22Rv1 (cell line): ENCODE measurements at regions not wholly inside any gene's neighbourhood (a gene's known extent, or its start where the extent isn't known, plus 50 kb on each side); places are given as distances from the start of the nearest gene placed in this dataset.
"Not testable (repeated sequence)": the region's sequence is repeated elsewhere in the genome, so short reads cannot be mapped to it uniquely, and the experiment has no call there.

ENCODE experiments used
- H3K27ac ChIP-seq: fragments of 450-650 bp; 2 replicates; pipeline ENCODE4 v1.5.1; 2017
- CTCF ChIP-seq: fragments of 450-650 bp; IDR thresholded peaks from 2 replicates; pipeline ENCODE4 v1.5.1; 2017; ENCODE audit warnings: mild to moderate bottlenecking
- ZFX ChIP-seq: fragments of 450-650 bp; IDR thresholded peaks from 2 replicates; pipeline ENCODE4 v1.6.1; 2017; ENCODE audit warnings: antibody characterized with exemption, borderline replicate concordance

DNA sequence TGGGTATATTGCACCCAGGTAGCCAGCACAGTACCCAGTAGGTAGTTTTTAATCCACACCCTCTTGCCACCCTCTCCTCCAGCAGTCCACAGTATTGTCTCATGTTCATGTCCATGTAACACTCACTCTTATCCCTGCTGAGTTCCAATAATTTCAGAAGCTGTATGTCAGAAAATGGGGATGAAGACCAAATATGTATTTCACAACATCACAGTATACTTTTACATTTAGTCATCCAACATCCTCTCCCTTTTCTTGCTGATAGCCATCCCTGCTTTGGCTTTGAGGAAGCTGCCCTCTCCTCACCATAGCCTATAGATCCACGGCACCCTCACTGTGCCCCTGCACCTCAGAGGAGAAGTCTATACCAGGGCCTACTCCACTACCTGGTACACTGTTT is 126.0 kb upstream of the LDB2 start:
- H3K27ac ChIP-seq, result no peak overlapping the region

GRCh38 chr4:17020901-17021300 is 122.5 kb upstream of the LDB2 start:
- no peak overlapping the region for H3K27ac ChIP-seq
- TF ChIP-seq ZFX, result no peak

More for the DNA sequence above, 126.0 kb upstream of the LDB2 start:
- TF ChIP-seq ZFX (no peak), CTCF (no peak)

DNA sequence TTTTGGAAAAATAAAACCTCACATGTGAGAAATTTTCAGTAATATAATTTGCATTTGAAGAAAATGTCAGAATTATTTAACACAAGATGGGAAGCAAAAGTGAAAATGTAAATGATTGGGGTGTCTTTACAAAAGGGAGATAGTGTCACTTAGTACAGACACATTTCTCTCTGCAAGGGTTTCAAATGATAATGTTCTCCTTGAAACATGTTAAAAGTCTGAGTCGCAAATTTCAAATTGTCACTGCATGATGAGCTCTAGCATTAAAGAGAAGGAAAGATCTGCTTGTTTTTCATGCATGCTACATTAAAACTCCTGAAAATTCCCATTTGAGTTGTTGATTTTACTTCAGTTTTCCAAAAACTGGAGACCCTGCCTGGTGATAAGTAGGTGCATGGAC is 122.0 kb upstream of the LDB2 start:
- H3K27ac ChIP-seq, result no peak overlapping the region
- TF ChIP-seq ZFX, result no peak
- TF ChIP-seq CTCF, result no peak

DNA sequence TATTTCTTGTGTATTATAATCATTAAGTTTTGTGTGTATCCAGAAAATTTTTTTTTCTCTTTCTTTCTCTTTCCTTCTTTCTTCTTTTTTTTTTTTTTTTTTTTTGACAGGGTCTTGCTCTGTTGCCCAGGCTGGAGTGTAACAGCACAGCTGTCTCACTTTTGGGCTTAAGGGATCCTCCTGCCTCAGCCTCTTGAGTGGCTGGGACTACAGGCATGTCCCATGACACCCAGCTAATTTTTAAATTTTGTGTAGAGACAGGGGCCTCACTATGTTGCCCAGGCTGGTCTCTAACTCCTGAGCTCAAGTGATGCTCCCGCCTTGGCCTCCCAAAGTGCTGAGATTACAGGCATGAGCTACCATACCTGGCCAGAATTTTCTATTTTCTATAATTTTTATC is 120.2 kb upstream of the LDB2 start:
- H3K27ac ChIP-seq, result not testable (repeated sequence)

GRCh38 chr4:17018013-17018412 is 119.6 kb upstream of the LDB2 start:
- TF ChIP-seq ZFX (no peak), CTCF (no peak)
- H3K27ac ChIP-seq, result no peak overlapping the region

DNA sequence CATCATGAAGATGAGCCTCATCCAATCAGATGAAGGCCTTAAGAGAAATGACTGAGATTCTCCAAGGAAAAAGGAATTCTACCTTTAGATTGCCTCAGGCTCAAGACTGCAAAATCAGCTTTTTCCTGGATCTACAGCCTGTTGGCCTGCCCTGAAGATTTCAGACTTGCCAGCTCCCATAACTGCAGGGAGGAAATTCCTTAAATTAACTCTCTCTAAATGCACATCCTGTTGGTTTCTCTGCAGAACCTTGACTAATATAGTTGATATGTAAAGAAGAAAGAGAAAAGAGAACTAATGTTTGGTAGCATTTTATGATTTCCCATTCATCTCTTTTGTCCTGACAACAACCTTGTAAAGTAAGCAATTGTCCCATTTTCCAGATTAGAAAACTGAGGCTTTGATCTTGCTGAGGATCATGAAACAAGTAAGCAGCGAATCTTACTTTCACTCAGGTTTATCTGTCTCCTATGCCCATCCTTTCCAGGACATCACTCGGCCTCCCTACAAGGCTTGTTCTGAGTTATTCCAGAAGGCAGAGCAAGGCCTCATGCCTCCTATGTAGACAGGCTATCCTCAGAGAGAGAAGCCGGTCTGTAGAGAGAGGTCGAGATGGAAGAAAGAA is 115.0 kb upstream of the LDB2 start:
- no peak overlapping the region for H3K27ac ChIP-seq
- no peak for TF ChIP-seq ZFX
- TF ChIP-seq CTCF, result no peak

GRCh38 chr4:17012451-17012850 is 114.0 kb upstream of the LDB2 start:
- no peak overlapping the region for H3K27ac ChIP-seq
- no peak for TF ChIP-seq ZFX
- TF ChIP-seq CTCF, result no peak

GRCh38 chr4:17010426-17011087 is 112.1 kb upstream of the LDB2 start:
- TF ChIP-seq ZFX, result no peak
- TF ChIP-seq CTCF, result no peak
- no peak overlapping the region for H3K27ac ChIP-seq
